Thoracic aorta (tissue), 2 donors: ENCODE measurements at regions not wholly inside any gene's neighbourhood (a gene's known extent, or its start where the extent isn't known, plus 50 kb on each side); places are given as distances from the start of the nearest gene placed in this dataset.
"Not testable (repeated sequence)": the region's sequence is repeated elsewhere in the genome, so short reads cannot be mapped to it uniquely, and the experiment has no call there.

Source experiments
- ATAC-seq: fragments of 150-250 bp; one replicate; pipeline ENCODE4 v1.8.0; 2017; ENCODE audit warnings: low read depth; ENCODE audit not compliant: insufficient number of reproducible peaks, low FRiP score
- DNase-seq: peaks from one replicate; pipeline ENCODE4 v3.0.0-alpha.2; 2020; ENCODE audit warnings: low spot score
- H3K27ac ChIP-seq, 2 donors: fragments of 200-600 bp; sonication (generic); 1 replicate in 1 of 2; 2 replicates in 1 of 2; pipeline ENCODE4 v1.5.1; 2016; ENCODE audit warnings: mild to moderate bottlenecking in 2 of 2, moderate library complexity in 2 of 2
- H3K27me3 ChIP-seq: fragments of 200-600 bp; sonication (generic); replicated peaks from 2 replicates; pipeline ENCODE4 v1.6.0; 2016; ENCODE audit warnings: mild to moderate bottlenecking; ENCODE audit not compliant: insufficient read depth
- H3K36me3 ChIP-seq: fragments of 200-600 bp; sonication (generic); one replicate; pipeline ENCODE4 v1.5.1; 2016
- H3K4me1 ChIP-seq, 2 donors: fragments of 200-600 bp; sonication (generic); 1 replicate in 1 of 2; 2 replicates in 1 of 2; pipeline versions ENCODE4 v1.5.1 to v1.6.0; 2016; ENCODE audit warnings: low read depth in 2 of 2, mild to moderate bottlenecking in 1 of 2; ENCODE audit not compliant: control insufficient read depth in 1 of 2
- H3K4me3 ChIP-seq: fragments of 200-600 bp; sonication (generic); 2 replicates; pipeline ENCODE4 v1.5.1; 2016; ENCODE audit warnings: mild to moderate bottlenecking
- H3K9me3 ChIP-seq: fragments of 200-600 bp; sonication (generic); 2 replicates; pipeline ENCODE4 v1.5.1; 2016
- CTCF ChIP-seq: fragments of 200-600 bp; sonication (generic); IDR thresholded peaks from one replicate; pipeline ENCODE4 v1.5.1; 2019; ENCODE audit warnings: antibody characterized with exemption

DNA sequence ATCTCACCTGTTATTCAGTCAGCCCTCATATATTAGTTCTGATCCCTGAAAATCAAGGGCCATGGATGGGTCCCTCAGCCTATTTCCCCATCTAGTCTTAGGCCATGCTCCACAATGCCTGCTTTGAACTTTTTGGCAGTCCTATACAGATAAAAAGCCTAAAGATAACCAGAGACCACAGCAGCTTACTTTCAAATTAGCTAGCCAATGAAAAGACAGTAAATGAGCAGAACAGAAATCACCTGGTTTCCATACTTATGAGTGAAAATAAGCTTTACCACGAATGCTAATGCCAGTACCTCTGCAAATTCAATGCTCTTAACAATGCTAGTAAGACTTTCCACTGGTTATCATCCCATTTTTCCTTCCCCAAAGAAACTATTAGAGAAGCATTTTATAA, 141.6 kb upstream of the SPRED1 start:
- DNase-seq (no peak), ATAC-seq (no peak)
- no peak overlapping the region for H3K27ac ChIP-seq
- TF ChIP-seq CTCF, result no peak
- H3K9me3 ChIP-seq, result no peaks in the 10 kb centered on the region
- no peak overlapping the region for H3K4me3 ChIP-seq
- H3K36me3 ChIP-seq, result no peaks in the 10 kb centered on the region
- H3K4me1 ChIP-seq, result no peaks in the 10 kb centered on the region
- no peaks in the 10 kb centered on the region for H3K27me3 ChIP-seq

GRCh38 chr15:38112406-38112805, 140.2 kb upstream of the SPRED1 start:
- no peak for DNase-seq
- Histone ChIP-seq H3K4me1 (no peaks in the 10 kb centered on the region), H3K9me3 (no peaks in the 10 kb centered on the region), H3K4me3 (no peak overlapping the region), H3K36me3 (no peaks in the 10 kb centered on the region), H3K27ac (no peak overlapping the region), H3K27me3 (no peaks in the 10 kb centered on the region)
- TF ChIP-seq CTCF, result no peak
- ATAC-seq, result no peak

GRCh38 chr15:38115121-38115520, 137.5 kb upstream of the SPRED1 start:
- H3K9me3 ChIP-seq, result no peaks in the 10 kb centered on the region
- DNase-seq, result no peak
- no peak for TF ChIP-seq CTCF
- no peaks in the 10 kb centered on the region for H3K36me3 ChIP-seq
- no peaks in the 10 kb centered on the region for H3K4me1 ChIP-seq
- no peak overlapping the region for H3K27ac ChIP-seq
- ATAC-seq, result no peak
- no peak overlapping the region for H3K4me3 ChIP-seq
- H3K27me3 ChIP-seq, result no peaks in the 10 kb centered on the region

DNA sequence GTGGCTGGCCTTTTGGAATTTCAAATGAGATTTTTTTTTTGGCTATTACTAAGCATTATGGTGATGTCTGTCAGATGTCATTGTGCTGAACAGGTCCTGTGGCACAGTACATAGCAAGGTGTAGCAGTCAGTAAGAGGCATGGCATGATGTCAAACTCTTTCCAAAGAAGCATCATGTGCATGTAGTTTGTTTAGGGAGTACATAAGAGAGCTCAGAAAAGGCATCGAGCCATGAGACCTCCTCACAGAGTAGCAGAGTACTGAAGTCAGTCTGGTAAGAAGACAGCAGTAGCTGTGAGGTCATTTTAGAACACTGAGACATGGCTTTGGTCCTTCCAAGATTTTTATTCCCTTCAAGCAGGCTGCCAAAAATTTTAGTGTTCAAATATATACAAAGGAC, 134.9 kb upstream of the SPRED1 start:
- TF ChIP-seq CTCF, result no peak
- ATAC-seq (no peak), DNase-seq (no peak)

DNA sequence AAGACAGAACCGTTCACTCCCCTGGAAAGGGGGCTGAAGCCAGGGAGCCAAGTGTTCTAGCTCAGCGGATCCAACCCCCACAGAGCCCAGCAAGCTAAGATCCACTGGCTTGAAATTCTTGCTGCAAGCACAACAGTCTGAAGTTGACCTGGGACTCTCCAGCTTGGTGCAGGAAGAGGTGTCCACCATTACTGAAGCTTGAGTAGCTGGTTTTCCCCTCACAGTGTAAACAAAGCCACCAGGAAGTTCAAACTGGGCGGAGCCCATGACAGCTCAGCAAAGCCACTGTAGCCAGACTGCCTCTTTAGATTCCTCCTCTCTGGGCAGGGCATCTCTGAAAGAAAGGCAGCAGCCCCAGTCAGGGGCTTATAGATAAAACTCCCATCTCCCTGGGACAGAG, 132.8 kb upstream of the SPRED1 start:
- H3K4me3 ChIP-seq, H3K9me3 ChIP-seq, ATAC-seq: not testable (repeated sequence)

More for the DNA sequence above, 134.9 kb upstream of the SPRED1 start:
- Histone ChIP-seq H3K36me3 (no peaks in the 10 kb centered on the region), H3K4me1 (no peaks in the 10 kb centered on the region), H3K27ac (no peak overlapping the region), H3K27me3 (no peaks in the 10 kb centered on the region), H3K9me3 (no peaks in the 10 kb centered on the region), H3K4me3 (no peak overlapping the region)

DNA sequence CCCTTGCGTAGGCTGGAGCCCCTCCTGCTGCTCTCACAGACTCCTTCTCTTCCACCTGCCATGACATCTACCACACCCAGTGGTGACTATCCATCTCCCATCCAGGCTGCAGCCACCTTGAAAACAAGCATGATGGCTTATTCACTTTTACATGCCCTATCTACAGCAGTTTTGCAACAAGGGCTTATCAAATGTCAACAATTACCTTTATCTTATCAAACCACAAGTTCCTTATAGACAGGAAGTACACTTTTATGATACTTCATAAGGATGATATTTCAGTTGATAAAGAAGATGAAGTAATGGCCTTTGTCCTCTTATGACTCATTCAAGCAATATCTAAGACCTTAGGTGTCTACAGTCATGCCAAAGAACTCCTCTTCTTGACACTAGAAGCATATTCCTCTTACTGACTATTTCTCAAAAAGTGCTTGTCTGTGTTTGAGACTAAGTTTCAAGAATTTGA, 125.3 kb upstream of the SPRED1 start:
- DNase-seq (no peak), ATAC-seq (no peak)
- no peaks in the 10 kb centered on the region for H3K9me3 ChIP-seq
- H3K36me3 ChIP-seq, result no peaks in the 10 kb centered on the region
- H3K4me3 ChIP-seq, result no peak overlapping the region
- no peak overlapping the region for H3K27ac ChIP-seq
- peaks cover 13 to 28% of the 10 kb centered on the region in 2 donors for H3K4me1 ChIP-seq
- no peak for TF ChIP-seq CTCF
- H3K27me3 ChIP-seq, result no peaks in the 10 kb centered on the region

More for the DNA sequence above, 132.8 kb upstream of the SPRED1 start:
- not testable (repeated sequence) for H3K36me3 ChIP-seq, H3K27me3 ChIP-seq, H3K27ac ChIP-seq, H3K4me1 ChIP-seq, DNase-seq
